NCI-H526 (cell line): ENCODE measurements at regions not wholly inside any gene's neighbourhood (a gene's known extent, or its start where the extent isn't known, plus 50 kb on each side); places are given as distances from the start of the nearest gene placed in this dataset.

ENCODE experiments used
- DNase-seq, 2 experiments: peaks; one replicate each; lab custom pipeline; 2025; lab: John Stamatoyannopoulos, UW

DNA sequence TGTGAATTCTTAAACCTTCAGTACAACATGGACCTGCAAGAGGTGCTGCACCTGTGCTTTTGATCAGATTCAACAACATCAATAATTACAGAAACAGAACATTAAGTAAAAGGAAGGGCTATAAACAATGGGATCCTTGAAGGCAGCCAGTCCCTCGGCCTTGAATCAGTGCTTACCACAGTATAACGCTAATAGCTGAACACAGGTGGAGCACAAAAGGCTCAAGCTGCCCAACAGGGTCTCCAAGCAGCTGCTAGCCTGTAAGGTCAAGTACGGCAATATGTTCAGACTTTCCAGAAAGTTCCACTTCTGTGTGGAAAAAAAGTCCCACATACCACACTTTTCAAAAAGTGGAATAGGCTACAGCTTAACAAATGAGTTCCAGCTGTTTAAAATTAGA is 61.9 kb upstream of the ITGA1 start:
- no peak for DNase-seq

DNA sequence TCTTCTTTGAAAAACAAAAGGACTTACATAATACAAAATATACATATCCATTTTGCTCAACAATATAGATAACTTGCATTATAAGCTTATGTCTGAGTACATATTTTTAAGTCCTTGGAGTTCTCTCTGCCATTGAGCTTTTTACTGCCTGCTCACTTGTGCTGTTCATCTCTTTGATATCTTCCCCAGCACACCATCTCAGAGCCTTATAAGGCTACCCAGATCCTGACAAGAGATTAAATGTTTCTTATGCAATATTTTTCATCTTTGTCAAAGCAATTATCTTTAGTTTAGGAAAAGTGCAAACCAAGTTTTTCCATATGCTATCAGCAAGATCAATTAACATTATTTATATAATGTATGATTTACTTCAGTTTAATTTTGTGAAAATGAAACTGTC is 60.7 kb upstream of the ITGA1 start:
- DNase-seq, result no peak

DNA sequence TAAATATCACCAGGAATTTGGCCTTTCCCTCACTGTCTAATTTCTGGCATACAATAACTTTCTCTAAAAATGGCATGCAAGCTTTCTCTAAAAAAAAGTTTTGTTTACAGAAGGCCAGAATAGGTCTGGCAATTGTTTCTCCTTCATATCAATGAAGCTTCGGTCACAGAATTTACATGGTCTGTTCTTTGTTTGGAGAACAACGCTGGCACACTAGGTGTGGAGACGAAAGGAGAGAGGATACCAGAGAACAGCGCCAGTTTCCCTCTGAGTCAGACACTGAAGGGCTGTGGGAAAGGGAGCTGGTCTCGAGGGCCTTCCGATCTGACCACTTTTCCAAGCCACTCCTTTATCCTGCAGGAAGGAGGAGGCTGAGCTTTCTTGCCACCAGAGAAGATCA is 60.1 kb upstream of the ITGA1 start:
- DNase-seq, result no peak

DNA sequence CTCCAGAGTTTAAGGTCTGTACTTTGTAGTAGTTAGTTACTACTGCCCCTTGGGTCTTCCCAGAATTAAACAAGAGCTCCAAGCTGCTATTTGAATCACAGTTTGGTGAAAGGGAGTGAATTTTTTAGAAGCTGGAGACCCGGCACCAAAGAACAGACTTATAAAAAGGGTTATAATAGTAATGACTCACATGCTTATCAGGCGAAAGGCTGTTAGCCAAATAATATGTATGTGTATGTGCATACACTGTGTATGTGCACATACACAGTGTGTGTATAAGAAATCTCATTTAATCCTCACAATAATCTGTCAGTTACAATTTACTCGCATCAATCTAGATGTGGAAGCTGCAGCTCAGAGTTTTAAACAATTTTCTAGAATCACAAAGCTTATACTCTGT is 59.5 kb upstream of the ITGA1 start:
- DNase-seq, result no peak

DNA sequence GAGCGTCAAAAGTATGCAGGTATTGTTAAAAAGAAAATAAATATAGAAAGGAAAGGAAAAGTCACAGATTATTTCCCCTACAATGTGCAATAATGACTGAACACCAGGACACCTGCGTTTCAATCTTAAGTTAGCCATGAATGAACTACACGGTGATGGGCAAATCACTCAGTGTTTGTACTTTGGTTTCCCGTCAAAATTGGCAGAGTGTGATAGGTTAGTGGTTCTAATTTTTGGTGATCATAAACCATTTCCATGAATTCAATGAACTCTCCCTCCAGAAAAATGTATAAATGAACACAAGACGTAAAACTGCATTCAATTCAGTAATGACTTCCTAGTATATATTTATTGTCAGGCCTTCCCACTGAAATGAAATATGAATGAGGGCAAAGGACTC is 59.0 kb upstream of the ITGA1 start:
- DNase-seq, result no peak

DNA sequence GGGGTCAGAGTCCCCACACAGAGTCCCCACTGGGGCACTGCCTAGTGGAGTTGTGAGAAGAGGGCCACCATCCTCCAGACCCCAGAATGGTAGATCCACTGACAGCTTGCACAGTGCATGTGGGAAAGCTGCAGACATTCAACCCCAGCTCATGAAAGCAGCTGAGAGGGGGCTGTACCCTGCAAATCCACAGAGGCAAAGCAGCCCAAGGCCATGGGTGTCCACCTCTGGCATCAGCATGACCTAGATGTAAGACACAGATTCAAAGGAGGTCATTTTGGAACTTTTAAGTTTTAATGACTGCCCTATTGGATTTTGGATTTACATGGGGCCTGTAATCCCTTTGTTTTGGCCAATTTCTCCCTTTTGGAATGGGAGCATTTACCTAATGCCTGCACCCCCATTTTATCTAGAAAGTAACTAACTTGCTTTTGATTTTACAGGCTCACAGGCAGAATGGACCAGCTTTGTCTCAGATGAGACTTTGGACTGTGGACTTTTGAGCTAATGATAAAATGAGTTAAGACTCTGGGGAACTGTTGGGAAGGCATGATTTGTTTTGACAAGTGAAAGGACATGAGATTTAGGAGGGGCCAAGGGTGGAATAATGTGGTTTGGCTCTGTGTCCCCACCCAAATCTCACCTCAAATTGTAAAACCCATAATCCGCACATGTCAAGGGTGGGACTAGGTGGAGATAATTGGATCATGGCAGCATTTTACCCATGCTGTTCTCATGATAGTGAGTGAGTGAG is 56.3 kb upstream of the ITGA1 start:
- no peak for DNase-seq

DNA sequence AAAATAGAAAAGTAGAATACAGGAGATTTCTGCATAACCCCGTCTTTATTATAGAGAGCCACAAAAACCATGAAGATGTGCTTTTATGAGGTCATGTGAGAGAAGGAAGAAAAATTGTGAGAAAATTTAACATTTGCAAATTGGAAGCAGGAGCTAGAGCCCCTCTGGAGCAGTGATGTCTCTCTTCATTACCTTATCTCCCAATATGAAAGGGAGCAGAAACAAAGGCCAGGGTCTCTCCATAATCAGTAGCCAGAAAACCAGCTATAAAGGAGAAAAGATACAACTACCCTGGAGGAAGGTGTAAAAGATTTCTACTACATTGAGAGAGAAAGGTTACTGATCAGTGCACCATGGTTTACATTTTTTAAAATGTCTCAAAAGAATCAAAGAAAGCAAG is 53.2 kb upstream of the ITGA1 start:
- no peak for DNase-seq

DNA sequence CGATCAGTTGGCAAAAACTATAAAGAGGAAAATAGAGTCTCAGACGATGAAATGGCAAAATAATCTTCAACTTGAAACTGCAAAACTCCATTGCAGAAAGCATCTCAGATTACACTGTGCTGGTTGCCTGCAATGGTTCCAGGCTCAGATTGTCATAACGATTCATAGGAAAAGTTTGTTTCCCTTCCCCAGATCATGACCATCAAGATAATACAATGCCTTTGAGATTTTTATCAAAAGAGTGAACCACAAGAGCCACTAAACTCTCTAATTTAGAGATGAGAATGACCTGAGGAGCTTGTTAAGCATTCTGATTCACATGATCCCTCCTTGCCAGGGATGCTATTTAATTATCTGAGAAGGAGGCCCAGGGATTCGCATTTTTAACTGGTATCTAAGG is 52.6 kb upstream of the ITGA1 start:
- DNase-seq, result no peak
